GM12878 (cell line): ENCODE measurements at regions not wholly inside any gene's neighbourhood (a gene's known extent, or its start where the extent isn't known, plus 50 kb on each side); places are given as distances from the start of the nearest gene placed in this dataset.

Source experiments
- ATF2 ChIP-seq: IDR thresholded peaks from 2 replicates; pipeline ENCODE4 v1.6.1; 2012; ENCODE audit warnings: low read length, inconsistent platforms
- CHD4 ChIP-seq: fragments of 200-600 bp; sonication (generic); IDR thresholded peaks from 2 replicates; pipeline ENCODE4 v1.6.1; 2016; ENCODE audit warnings: mild to moderate bottlenecking
- EGR1 ChIP-seq, 2 experiments: IDR thresholded peaks; 1 replicate in 1 of 2; 2 replicates in 1 of 2; pipeline ENCODE4 v1.6.1; 2011 to 2012; ENCODE audit warnings: low read depth in 2 of 2, low read length in 2 of 2, borderline replicate concordance in 1 of 2, mild to moderate bottlenecking in 1 of 2, moderate library complexity in 1 of 2
- HCFC1 ChIP-seq: fragments of 150-350 bp; IDR thresholded peaks from 2 replicates; pipeline ENCODE4 v1.6.1; 2014; ENCODE audit warnings: low read length
- IRF5 ChIP-seq: fragments of 450-650 bp; IDR thresholded peaks from 2 replicates; pipeline ENCODE4 v1.6.1; 2017; ENCODE audit warnings: borderline replicate concordance
- NFYA ChIP-seq: IDR thresholded peaks from 2 replicates; pipeline ENCODE4 v1.6.1; 2011; ENCODE audit warnings: low read depth, mild to moderate bottlenecking, low read length, improper control_type of control experiment, borderline replicate concordance
- NFYB ChIP-seq: IDR thresholded peaks from 2 replicates; pipeline ENCODE4 v1.6.1; 2011; ENCODE audit warnings: low read depth, mild to moderate bottlenecking, low read length, improper control_type of control experiment, moderate library complexity; ENCODE audit not compliant: insufficient read depth
- NRF1 ChIP-seq: conservative IDR thresholded peaks from 2 replicates; pipeline ENCODE4 v1.6.1; 2011; ENCODE audit warnings: mild to moderate bottlenecking, low read depth, low read length, improper control_type of control experiment
- POLR2A ChIP-seq: IDR thresholded peaks from 2 replicates; pipeline ENCODE4 v1.6.1; 2011; ENCODE audit warnings: low read depth, mild to moderate bottlenecking, low read length
- SMARCA5 ChIP-seq: fragments of 450-650 bp; IDR thresholded peaks from 2 replicates; pipeline ENCODE4 v1.6.1; 2017; ENCODE audit warnings: mild to moderate bottlenecking
- TBL1XR1 ChIP-seq: IDR thresholded peaks from 2 replicates; pipeline ENCODE4 v1.6.1; 2012; ENCODE audit warnings: low read depth, low read length, improper control_type of control experiment
- TCF7 ChIP-seq: IDR thresholded peaks from 2 replicates; pipeline ENCODE4 v1.6.1; 2014; ENCODE audit warnings: antibody characterized with exemption, borderline replicate concordance
- TF ChIP-seq, protein P1 (sequence below): fragments of 450-650 bp; IDR thresholded peaks from 2 replicates; pipeline ENCODE4 v1.6.1; 2017; ENCODE audit warnings: low read depth, mild to moderate bottlenecking, moderate library complexity
- TF ChIP-seq, protein P2 (sequence below): fragments of 450-650 bp; IDR thresholded peaks from 2 replicates; pipeline ENCODE4 v1.6.1; 2017; ENCODE audit warnings: mild to moderate bottlenecking, moderate library complexity
- TF ChIP-seq, protein P3 (sequence below): fragments of 450-650 bp; formaldehyde crosslinking; IDR thresholded peaks from 2 replicates; pipeline ENCODE4 v1.5.0; 2022; ENCODE audit warnings: mild to moderate bottlenecking, missing genetic modification characterization

- TF ChIP-seq NFYB, result no peak
- TF ChIP-seq IRF5, result no peak
- TF ChIP-seq, protein P1, sequence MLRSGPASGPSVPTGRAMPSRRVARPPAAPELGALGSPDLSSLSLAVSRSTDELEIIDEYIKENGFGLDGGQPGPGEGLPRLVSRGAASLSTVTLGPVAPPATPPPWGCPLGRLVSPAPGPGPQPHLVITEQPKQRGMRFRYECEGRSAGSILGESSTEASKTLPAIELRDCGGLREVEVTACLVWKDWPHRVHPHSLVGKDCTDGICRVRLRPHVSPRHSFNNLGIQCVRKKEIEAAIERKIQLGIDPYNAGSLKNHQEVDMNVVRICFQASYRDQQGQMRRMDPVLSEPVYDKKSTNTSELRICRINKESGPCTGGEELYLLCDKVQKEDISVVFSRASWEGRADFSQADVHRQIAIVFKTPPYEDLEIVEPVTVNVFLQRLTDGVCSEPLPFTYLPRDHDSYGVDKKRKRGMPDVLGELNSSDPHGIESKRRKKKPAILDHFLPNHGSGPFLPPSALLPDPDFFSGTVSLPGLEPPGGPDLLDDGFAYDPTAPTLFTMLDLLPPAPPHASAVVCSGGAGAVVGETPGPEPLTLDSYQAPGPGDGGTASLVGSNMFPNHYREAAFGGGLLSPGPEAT, result no peak
- TF ChIP-seq ATF2, result no peak
- TF ChIP-seq, protein P2, sequence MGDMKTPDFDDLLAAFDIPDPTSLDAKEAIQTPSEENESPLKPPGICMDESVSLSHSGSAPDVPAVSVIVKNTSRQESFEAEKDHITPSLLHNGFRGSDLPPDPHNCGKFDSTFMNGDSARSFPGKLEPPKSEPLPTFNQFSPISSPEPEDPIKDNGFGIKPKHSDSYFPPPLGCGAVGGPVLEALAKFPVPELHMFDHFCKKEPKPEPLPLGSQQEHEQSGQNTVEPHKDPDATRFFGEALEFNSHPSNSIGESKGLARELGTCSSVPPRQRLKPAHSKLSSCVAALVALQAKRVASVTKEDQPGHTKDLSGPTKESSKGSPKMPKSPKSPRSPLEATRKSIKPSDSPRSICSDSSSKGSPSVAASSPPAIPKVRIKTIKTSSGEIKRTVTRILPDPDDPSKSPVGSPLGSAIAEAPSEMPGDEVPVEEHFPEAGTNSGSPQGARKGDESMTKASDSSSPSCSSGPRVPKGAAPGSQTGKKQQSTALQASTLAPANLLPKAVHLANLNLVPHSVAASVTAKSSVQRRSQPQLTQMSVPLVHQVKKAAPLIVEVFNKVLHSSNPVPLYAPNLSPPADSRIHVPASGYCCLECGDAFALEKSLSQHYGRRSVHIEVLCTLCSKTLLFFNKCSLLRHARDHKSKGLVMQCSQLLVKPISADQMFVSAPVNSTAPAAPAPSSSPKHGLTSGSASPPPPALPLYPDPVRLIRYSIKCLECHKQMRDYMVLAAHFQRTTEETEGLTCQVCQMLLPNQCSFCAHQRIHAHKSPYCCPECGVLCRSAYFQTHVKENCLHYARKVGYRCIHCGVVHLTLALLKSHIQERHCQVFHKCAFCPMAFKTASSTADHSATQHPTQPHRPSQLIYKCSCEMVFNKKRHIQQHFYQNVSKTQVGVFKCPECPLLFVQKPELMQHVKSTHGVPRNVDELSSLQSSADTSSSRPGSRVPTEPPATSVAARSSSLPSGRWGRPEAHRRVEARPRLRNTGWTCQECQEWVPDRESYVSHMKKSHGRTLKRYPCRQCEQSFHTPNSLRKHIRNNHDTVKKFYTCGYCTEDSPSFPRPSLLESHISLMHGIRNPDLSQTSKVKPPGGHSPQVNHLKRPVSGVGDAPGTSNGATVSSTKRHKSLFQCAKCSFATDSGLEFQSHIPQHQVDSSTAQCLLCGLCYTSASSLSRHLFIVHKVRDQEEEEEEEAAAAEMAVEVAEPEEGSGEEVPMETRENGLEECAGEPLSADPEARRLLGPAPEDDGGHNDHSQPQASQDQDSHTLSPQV, result peak; percentile 41; the same call in 1 of the 2 replicates
- peak; percentile 72; the same call in 1 of the 2 replicates for TF ChIP-seq POLR2A
- no peak for TF ChIP-seq CHD4
- no peak for TF ChIP-seq TCF7
- no peak for TF ChIP-seq TBL1XR1
- peak; percentile 12; the same call in 1 of the 2 replicates for TF ChIP-seq NRF1
- no peak for TF ChIP-seq HCFC1
- peak; percentile 54; the same call in 1 of the 2 replicates for TF ChIP-seq SMARCA5
- TF ChIP-seq EGR1 (IDR thresholded peaks at IDR 0.05; ENCODE audit: borderline replicate concordance in 1 of 2, low read depth in 2 of 2, low read length in 2 of 2), result peak in 1 of 2 experiments; percentile 36; a peak in 2 of 3 replicates
- no peak for TF ChIP-seq NFYA
- TF ChIP-seq, protein P3, sequence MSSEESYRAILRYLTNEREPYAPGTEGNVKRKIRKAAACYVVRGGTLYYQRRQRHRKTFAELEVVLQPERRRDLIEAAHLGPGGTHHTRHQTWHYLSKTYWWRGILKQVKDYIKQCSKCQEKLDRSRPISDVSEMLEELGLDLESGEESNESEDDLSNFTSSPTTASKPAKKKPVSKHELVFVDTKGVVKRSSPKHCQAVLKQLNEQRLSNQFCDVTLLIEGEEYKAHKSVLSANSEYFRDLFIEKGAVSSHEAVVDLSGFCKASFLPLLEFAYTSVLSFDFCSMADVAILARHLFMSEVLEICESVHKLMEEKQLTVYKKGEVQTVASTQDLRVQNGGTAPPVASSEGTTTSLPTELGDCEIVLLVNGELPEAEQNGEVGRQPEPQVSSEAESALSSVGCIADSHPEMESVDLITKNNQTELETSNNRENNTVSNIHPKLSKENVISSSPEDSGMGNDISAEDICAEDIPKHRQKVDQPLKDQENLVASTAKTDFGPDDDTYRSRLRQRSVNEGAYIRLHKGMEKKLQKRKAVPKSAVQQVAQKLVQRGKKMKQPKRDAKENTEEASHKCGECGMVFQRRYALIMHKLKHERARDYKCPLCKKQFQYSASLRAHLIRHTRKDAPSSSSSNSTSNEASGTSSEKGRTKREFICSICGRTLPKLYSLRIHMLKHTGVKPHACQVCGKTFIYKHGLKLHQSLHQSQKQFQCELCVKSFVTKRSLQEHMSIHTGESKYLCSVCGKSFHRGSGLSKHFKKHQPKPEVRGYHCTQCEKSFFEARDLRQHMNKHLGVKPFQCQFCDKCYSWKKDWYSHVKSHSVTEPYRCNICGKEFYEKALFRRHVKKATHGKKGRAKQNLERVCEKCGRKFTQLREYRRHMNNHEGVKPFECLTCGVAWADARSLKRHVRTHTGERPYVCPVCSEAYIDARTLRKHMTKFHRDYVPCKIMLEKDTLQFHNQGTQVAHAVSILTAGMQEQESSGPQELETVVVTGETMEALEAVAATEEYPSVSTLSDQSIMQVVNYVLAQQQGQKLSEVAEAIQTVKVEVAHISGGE, result no peak
Observed at GRCh38 chr1:9181990-9182783, 52.4 kb upstream of the H6PD start (continued).
